ACC112 (cell line): ENCODE measurements at regions not wholly inside any gene's neighbourhood (a gene's known extent, or its start where the extent isn't known, plus 50 kb on each side); places are given as distances from the start of the nearest gene placed in this dataset.

Experiments
- H2AFZ ChIP-seq: fragments of 200-600 bp; sonication (generic); one replicate; pipeline ENCODE4 v1.6.0; 2017; ENCODE audit warnings: antibody characterized with exemption, low read length; ENCODE audit not compliant: unreplicated experiment
- H3K27ac ChIP-seq: fragments of 200-600 bp; sonication (generic); 2 replicates; pipeline ENCODE4 v1.5.1; 2014; ENCODE audit warnings: low read depth, mild to moderate bottlenecking, antibody characterized with exemption, low read length, moderate library complexity
- H3K27me3 ChIP-seq: fragments of 200-600 bp; sonication (generic); 2 replicates; pipeline ENCODE4 v1.6.1; 2014; ENCODE audit warnings: mild to moderate bottlenecking, antibody characterized with exemption, low read length, moderate library complexity, mixed read lengths; ENCODE audit not compliant: insufficient read depth
- H3K36me3 ChIP-seq: fragments of 200-600 bp; sonication (generic); 2 replicates; pipeline ENCODE4 v1.6.1; 2016; ENCODE audit warnings: mild to moderate bottlenecking, antibody characterized with exemption, low read length, moderate library complexity, mixed read lengths; ENCODE audit not compliant: insufficient read depth
- H3K4me1 ChIP-seq: fragments of 200-600 bp; sonication (generic); one replicate; pipeline ENCODE4 v1.6.1; 2016; ENCODE audit warnings: low read length, mixed read lengths; ENCODE audit not compliant: insufficient read depth, unreplicated experiment, control insufficient read depth
- H3K4me3 ChIP-seq: fragments of 200-600 bp; sonication (generic); 2 replicates; pipeline ENCODE4 v1.5.1; 2014; ENCODE audit warnings: mild to moderate bottlenecking, low read depth, low read length
- H3K79me2 ChIP-seq: fragments of 200-600 bp; sonication (generic); one replicate; pipeline ENCODE4 v1.6.0; 2016; ENCODE audit warnings: low read length; ENCODE audit not compliant: control insufficient read depth, unreplicated experiment, insufficient read depth

DNA sequence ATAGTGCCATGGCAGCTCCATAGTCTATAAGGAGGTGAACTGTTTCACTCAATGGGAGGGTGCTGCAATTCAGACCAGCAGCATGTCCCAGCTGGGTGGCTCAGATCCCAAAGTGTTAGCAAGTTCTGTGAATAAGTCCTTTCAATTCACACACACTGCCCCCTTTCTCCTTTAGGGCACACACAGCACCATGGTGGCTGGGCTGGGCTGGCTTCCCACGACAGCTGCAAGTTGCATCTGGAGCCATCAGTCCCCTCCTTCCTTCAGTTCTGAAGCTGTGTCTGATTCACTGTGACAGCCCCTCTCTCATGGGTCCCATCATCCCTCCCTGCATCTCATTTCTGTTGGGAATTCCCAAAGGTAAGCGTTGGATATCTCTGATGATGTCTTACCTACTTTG lies 324.1 kb upstream of the NCAM1 start:
- Histone ChIP-seq H3K27me3 (peaks cover 14% of the 10 kb centered on the region; the same call in 1 of the 2 replicates), H3K79me2 (no peaks in the 10 kb centered on the region), H3K4me3 (no peak overlapping the region), H2AFZ (no peak overlapping the region), H3K4me1 (no peaks in the 10 kb centered on the region), H3K36me3 (no peaks in the 10 kb centered on the region), H3K27ac (no peak overlapping the region)

DNA sequence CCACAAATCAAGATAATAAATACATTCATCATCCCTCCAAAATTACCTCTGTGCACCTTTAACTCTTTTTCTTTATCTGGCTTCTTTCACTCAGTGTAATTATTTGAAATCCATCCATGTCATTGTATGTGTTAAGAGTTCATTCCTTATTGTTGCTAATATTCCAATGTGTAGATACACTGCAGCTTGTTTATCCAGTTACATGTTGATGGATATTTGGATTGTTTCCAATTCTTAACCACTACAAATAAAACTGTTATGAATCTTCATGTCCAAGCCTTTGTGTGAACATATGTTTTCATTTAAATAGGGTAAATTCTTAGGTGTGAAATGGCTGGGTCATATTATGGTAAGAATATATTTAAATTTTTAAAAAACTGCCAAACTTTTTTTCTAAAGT lies 323.3 kb upstream of the NCAM1 start:
- Histone ChIP-seq H2AFZ (no peak overlapping the region), H3K27me3 (peaks cover 14% of the 10 kb centered on the region; the same call in 1 of the 2 replicates), H3K4me1 (no peaks in the 10 kb centered on the region), H3K36me3 (no peaks in the 10 kb centered on the region), H3K27ac (no peak overlapping the region), H3K4me3 (no peak overlapping the region), H3K79me2 (no peaks in the 10 kb centered on the region)

DNA sequence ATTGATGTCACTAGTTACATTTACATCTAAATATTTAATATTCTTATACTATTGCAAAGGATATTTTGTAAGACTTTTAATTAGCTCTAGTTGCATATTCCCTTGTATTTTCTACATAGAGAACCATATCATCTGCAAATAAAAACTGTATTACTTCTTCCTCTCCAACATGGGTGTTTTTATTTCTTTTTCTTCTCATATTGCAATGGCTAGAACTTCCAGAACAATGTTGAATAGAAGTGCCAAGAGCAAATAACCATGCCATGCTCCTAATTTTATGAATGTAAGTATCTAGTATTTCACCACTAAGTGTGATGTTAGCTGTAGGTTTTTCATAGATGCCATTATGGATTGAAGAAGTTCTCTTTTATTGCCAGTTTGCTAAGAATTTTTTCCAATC lies 321.8 kb upstream of the NCAM1 start:
- no peaks in the 10 kb centered on the region for H3K79me2 ChIP-seq
- no peak overlapping the region for H2AFZ ChIP-seq
- peaks cover under 1% of the 10 kb centered on the region; the same call in 1 of the 2 replicates for H3K27me3 ChIP-seq
- no peaks in the 10 kb centered on the region for H3K36me3 ChIP-seq
- H3K27ac ChIP-seq, result no peak overlapping the region
- H3K4me1 ChIP-seq, result no peaks in the 10 kb centered on the region
- H3K4me3 ChIP-seq, result no peak overlapping the region

DNA sequence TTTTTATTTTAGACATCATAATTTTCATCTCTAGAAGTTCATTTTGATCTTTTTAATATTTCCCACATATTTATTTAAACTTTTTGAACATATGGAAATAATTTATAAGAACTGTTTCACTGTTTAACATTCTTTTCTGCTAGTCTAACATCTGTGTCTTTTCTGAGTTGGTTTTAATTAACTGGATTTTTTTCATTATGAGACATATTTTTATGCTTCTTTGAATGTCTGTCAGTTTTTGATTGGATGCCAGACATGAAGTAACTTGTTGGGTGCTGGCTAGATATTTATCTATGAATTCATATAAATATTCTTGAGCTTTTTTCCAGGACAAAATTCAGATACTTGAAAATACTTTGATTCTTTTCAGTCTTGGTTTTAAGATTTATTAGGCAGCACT lies 317.8 kb upstream of the NCAM1 start:
- no peaks in the 10 kb centered on the region for H3K27me3 ChIP-seq
- H3K4me3 ChIP-seq, result no peak overlapping the region
- no peaks in the 10 kb centered on the region for H3K4me1 ChIP-seq
- H2AFZ ChIP-seq, result no peak overlapping the region
- no peaks in the 10 kb centered on the region for H3K36me3 ChIP-seq
- H3K79me2 ChIP-seq, result no peaks in the 10 kb centered on the region
- no peak overlapping the region for H3K27ac ChIP-seq

DNA sequence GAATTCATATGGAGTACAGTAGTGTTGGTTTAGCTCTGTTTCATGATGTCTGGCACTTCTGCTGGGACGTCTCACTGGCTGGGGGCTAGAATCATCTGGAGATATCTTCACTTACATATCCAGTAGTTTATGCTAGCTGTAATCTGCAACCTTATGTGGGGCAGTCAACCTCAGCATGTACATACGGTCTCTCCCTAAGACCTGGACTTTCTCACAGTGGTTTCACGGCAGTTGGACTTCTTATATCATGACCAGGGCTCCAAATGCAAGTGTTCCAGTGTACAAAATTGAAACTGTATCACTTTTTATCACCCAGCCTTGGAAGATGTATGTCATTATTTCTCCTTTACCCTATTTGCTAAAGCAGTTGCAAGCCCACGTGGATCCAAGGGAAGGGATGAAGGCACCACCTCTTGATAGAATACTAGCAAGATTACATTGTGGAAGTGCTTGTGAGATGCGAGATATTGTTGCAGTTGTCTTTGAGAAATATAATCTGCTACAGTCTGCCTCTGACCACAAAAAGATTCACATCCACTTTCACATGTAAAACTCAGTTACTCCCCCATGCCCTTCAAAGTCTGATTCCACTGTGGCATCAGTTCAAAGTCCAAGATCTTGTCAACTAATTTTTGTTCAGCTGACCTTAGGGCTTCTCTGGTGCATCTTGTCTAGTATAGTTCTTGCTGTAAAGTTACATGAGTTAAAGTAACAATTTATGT lies 316.6 kb upstream of the NCAM1 start:
- Histone ChIP-seq H3K4me1 (no peaks in the 10 kb centered on the region), H3K36me3 (no peaks in the 10 kb centered on the region), H3K27me3 (no peaks in the 10 kb centered on the region), H3K79me2 (no peaks in the 10 kb centered on the region), H2AFZ (no peak overlapping the region), H3K4me3 (no peak overlapping the region), H3K27ac (no peak overlapping the region)

DNA sequence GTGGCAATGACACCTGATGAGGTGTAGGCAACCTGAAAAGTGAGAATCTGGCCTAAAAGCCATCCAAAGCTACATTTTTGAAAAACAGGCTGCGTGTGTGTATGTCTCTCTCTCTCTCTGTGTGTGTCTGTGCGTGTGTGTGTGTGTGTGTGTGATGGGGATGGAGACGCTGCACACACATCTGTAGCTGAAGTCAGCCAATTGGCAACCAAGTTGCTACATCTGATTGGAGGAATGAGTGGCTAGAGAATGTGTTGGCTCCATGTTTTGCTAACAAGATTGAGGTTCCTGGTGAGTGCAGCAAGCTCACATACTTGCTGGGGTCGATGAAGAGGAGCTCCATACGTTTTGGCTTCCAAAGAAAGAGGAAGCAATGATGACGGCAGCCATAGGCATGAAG lies 311.4 kb upstream of the NCAM1 start:
- Histone ChIP-seq H3K36me3 (no peaks in the 10 kb centered on the region), H3K4me1 (no peaks in the 10 kb centered on the region), H2AFZ (no peak overlapping the region), H3K4me3 (no peak overlapping the region), H3K79me2 (no peaks in the 10 kb centered on the region), H3K27ac (no peak overlapping the region), H3K27me3 (no peaks in the 10 kb centered on the region)

DNA sequence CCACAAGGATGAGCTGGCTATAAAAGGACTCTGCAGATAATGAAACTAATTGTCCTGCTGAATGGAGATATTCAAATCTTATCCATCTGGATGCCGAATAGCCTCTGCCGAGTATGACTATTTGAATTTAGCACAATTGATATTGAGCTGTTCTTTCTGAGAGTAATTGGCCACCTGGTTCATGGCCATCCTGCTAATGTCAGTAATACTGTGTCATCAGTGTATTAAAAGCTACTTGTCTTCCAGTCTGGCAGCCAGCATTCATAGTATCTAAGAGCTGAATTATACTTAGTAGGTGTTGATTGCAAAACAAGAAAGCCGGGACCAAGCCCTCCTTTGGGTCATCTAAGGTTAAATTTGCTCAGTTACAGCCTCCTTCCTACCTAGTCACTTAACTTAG lies 310.7 kb upstream of the NCAM1 start:
- Histone ChIP-seq H2AFZ (no peak overlapping the region), H3K27me3 (no peaks in the 10 kb centered on the region), H3K36me3 (no peaks in the 10 kb centered on the region), H3K4me3 (no peak overlapping the region), H3K79me2 (no peaks in the 10 kb centered on the region), H3K27ac (no peak overlapping the region), H3K4me1 (no peaks in the 10 kb centered on the region)

DNA sequence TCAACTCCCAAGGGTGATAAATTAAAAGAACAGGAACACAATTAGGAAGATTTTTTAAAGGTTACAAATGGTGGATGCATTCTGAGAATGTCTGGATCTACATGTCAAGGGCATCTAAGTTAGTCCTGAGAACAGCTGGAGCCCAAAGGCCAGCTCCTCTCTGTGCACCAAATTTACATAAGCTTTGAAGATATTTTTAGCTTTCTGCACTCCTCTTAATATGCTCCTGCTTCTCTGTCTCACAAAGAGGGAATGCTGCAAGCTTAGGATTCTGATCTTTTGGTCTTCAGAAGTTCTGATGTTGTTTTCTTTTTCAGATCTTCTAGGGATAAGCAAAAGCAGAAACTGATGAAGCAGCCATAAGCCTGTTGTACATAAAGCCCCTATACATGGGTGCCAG lies 309.8 kb upstream of the NCAM1 start:
- H3K79me2 ChIP-seq, result no peaks in the 10 kb centered on the region
- H3K4me3 ChIP-seq, result no peak overlapping the region
- no peak overlapping the region for H2AFZ ChIP-seq
- H3K4me1 ChIP-seq, result no peaks in the 10 kb centered on the region
- H3K27me3 ChIP-seq, result no peaks in the 10 kb centered on the region
- H3K27ac ChIP-seq, result no peak overlapping the region
- no peaks in the 10 kb centered on the region for H3K36me3 ChIP-seq

DNA sequence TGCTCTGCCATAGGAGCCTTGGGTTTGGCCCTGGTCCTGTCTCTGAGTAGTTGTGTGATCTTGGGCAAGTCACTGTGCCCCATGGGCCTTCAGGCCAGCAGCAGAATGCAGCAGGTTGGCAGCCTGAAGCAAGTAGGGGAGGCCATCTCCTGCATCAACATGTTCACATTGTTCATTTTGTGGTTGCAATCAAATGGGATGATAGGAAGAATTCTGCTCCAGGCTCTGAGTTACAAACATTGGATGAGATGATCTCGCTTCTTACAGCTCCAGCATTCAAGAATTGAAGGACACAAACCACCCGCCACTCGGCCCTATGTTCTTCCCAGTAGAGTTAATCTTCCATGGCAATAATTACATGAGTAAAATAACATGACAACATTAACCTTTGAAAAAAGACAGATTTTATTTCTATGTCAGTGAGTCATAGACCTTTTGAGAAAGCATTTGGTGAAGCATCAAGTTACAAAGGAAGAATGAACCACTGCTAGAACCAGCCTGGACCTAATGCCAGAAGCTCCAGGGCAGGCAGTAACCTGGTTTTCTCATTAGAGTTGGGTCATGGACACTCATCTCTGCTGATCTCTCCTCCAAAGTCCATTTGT lies 308.3 kb upstream of the NCAM1 start:
- Histone ChIP-seq H3K36me3 (no peaks in the 10 kb centered on the region), H3K27me3 (no peaks in the 10 kb centered on the region), H3K79me2 (no peaks in the 10 kb centered on the region), H3K4me3 (no peak overlapping the region), H2AFZ (no peak overlapping the region), H3K27ac (no peak overlapping the region), H3K4me1 (no peaks in the 10 kb centered on the region)

DNA sequence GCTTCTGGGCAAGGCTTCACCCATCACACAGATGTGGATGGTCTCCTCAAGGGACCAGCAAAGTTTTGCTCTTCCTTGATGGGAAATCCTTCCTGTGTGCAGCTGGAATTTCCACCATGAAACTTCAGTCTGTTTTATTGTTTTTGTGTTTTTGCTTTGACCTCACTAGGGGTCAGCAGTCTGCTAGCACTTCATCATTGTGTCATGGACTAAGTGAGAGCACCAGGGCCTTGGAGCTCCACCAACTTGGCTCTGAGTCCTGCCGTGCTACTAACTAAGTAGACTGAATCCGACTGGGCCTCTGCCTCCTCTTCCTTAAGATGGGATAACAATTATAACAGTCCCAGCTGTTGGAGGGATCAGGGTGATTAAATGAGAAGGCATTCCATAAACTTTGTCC lies 305.8 kb upstream of the NCAM1 start:
- no peaks in the 10 kb centered on the region for H3K4me1 ChIP-seq
- no peak overlapping the region for H3K27ac ChIP-seq
- H3K36me3 ChIP-seq, result no peaks in the 10 kb centered on the region
- no peaks in the 10 kb centered on the region for H3K27me3 ChIP-seq
- no peak overlapping the region for H3K4me3 ChIP-seq
- H3K79me2 ChIP-seq, result no peaks in the 10 kb centered on the region
- H2AFZ ChIP-seq, result no peak overlapping the region

DNA sequence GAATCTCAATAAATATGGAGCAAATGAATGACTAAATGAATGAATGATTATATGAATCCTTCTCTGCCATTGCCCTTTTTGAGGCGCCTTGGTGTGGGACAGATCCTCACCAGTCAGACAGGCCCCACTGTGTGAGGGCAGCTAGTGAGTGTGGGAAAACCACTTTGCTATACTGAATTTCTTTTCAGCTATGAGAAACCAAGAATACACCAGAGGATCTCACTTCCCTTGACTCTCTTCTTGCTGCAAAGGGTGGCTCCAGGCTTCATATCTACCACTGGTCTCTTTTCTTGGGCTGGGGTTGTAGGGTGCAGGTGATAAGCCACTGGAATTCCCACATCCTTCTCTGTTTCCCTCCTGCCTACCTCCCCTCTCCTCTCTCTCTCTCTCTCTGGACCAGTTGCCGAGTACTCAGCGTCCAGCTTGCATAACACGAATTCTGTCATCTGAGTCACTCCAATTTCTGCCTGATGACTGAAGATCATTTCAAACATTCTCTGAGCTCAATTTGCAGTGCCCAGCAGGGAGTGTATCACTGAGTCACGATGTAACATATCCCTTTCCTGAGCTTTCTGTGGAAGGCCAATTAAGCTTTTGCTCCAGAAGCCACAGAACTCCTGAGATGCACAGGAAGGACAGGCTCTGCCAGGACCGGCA lies 304.3 kb upstream of the NCAM1 start:
- Histone ChIP-seq H3K4me1 (no peaks in the 10 kb centered on the region), H3K27ac (no peak overlapping the region), H2AFZ (no peak overlapping the region)

More for the DNA sequence above, 304.3 kb upstream of the NCAM1 start:
- Histone ChIP-seq H3K36me3 (no peaks in the 10 kb centered on the region), H3K4me3 (no peak overlapping the region), H3K79me2 (no peaks in the 10 kb centered on the region), H3K27me3 (no peaks in the 10 kb centered on the region)
